Middle frontal gyrus (tissue), 1 donor: ENCODE measurements at regions not wholly inside any gene's neighbourhood (a gene's known extent, or its start where the extent isn't known, plus 50 kb on each side); places are given as distances from the start of the nearest gene placed in this dataset.

Experiments
- DNase-seq: peaks from one replicate; pipeline ENCODE4 v3.0.0-alpha.2; 2015; ENCODE audit warnings: low spot score; ENCODE audit errors: extremely low spot score

DNA sequence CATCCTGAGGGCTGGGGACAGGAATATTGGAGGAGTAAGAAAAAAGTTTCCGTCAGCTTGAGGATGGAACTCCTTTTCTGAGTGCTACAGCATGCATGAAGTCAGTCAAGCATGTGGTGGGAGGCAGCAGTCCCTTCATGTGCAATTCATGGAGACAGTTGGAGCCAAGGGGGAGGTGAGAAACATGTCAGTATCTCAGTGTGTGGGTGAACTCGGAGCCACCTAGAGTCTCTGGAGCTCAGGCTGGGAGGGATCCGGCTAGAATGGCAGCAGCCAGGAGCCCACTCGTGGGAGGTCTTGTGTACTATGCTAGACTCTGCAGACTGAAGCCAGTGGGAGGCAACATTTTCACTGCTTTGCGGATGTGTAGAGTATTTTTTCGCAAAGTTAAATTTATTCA lies 60.3 kb downstream of the AVPR1A start:
- peak; percentile 7 for DNase-seq

GRCh38 chr12:63086149-63086915 lies 64.7 kb downstream of the AVPR1A start:
- no peak for DNase-seq

GRCh38 chr12:63085120-63085519 lies 65.9 kb downstream of the AVPR1A start:
- DNase-seq, result no peak

- no peak for DNase-seq
These were observed 66.5 kb downstream of the AVPR1A start for GRCh38 chr12:63084501-63084900.

- no peak for DNase-seq
These were observed 68.0 kb downstream of the AVPR1A start for GRCh38 chr12:63083046-63083445.

DNA sequence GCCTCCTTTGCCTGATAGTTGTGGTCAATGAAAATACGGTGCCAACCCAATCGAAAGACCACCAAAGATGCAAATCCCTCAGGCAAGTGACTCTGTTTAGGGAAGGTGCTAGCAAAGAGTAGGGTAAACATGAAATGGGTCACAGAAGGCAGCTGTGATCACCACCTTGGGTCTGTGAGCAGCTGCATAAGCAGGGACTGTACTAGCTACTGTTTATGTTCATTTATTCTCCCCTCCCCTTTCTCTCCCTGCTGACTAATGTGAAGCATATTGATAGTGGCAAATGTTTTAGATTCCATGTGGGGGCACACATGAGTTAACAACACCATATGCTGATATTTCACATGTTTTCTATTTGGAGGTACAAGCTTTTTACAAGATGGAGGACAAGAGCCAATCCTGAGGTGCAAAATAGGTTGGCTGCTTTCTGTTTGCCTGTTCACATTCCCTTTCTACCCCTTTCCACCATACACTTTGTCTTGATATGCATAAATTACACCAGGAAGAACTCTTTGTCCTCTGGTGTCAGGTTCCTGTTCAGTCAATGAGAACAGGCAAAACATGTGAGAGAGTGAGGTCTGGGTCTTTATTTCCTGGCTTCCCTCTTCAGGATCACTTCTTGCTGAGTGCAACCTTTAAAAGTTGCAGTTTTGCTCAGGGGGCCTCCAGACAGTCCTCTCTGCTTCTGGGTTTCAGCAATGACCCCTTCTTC lies 71.1 kb downstream of the AVPR1A start:
- DNase-seq, result no peak

GRCh38 chr12:63078906-63079305 lies 72.1 kb downstream of the AVPR1A start:
- DNase-seq, result no peak

DNA sequence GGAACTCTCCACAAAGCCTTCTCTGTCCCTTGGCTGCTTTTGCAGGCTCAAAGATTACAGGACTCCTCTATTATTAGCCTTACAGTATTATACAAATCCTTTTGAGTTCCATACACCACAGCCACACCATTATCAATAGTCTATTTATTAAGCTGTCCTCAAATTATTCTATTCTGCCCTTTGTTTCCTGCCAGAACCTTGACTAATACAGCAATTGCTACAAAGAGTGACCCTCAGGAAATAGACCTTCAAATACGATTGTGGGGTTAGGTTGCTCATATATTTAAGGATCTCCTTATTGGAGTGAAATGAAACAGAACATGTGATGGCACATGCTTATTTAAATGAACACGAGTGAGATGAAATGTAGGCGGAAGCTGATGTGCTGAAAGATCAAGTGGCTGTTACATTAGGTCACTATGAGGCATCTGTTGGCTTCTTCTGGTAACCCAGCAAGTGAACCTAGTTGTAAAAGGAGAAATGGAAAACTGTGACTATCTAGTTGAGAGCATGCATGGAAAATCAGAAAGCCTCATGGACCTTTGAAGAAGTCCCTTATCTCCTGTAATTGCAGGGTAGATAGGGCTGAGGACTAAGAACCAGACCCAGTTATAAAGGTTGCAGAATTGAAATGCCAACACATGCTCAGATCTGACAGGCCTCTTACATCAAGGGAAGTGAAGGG lies 75.5 kb downstream of the AVPR1A start:
- no peak for DNase-seq

DNA sequence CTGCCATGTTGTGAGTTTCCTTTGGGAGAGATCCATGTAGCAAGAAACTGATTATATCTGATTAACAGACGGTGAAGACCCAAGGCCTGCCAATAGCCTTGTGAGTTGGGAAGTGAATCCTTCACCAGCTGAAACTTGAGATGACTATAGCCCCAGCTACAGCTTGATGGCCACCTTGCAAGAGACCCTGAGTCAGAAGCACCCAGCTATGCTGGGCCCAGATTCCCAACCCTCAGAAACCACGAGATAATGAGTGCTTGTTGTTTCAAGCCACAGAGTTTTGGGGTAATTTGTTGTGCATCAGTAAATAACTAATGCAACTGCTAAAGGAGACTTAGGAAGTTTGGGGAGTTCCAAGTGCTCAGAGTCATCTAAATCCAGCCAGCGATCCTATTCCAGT lies 80.3 kb downstream of the AVPR1A start:
- DNase-seq, result no peak

DNA sequence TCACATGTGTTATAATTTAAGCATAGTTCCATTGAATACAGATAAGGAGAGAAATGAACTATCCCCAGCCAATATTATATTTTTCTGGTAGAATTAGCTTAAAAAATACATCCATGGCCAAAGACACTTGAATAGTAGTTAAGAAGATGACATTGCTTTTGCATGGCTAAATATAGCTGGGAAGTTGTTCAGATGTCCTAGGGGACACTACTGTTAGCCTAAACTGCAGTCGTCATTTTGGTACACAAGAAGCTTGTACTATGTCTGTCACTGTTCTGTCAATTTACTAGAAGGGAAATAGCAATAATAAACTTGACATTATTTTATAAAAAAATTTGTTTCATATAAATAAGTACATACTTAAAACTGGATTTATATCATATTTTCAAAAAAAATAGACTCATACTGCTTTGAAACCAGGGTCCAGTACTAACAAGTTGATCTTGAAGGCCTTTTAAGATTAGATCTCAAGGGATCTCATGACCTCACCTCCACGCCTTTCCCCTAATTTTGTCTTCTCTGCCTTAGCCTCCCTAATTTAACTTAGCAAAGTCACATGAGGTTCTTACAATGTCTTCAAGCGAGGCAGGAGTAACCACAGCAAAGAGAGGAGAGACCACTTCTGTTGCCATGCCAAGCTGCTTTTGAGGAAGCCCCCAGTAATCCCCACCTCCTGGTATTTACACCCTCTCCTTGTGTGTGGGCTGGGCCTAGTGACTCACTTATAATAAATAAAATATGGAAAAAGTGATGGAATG lies 81.0 kb downstream of the AVPR1A start:
- DNase-seq, result no peak

DNA sequence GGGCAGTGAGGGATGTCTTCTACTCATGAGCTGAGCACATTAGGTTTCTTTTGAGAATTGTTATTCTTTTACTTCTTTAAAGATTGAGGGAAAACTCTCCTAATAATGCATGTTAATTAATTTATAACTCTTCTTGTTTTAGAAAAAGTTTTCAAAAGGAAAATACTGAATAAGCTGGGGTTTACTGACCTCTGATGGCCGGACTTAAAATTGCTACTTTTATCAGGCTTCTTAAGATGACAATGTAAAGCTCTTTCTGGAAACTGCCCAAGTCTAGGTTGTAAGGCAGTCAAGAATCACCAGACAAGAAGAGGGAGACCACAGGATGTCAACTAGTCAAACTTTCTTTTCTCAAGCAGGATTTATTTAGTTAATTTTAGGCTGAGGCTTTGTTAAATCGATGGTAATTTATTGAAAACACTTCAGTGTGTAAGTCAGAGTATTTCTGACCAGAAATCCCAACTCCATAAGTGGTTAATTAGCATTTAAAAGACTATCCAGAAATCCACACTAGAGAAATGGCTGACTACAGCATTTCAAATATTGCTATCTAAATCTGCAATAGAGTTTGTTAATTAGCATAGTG lies 82.1 kb downstream of the AVPR1A start:
- DNase-seq, result peak; percentile 29

DNA sequence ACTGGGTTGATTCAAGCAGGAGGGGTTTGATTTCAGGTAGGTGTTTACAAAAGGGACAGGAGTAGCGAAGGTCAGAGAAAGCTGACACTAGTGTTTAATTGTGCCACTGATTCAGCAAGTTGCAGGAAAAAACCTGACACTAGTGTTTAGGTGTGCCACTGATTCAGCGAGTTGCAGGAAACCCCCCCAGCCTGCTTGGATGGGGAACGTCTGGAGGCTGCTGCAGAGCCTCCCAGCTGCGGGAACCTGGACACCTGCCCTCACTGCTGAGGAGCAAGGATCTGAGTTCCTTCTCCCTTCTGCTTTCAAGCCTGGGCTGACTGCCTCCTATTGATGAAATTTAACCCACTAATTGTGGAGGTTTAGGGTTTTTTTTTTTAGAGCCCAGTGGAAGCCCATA lies 84.2 kb downstream of the AVPR1A start:
- no peak for DNase-seq

GRCh38 chr12:63066136-63066535 lies 84.9 kb downstream of the AVPR1A start:
- no peak for DNase-seq

GRCh38 chr12:63064080-63064479 lies 86.9 kb downstream of the AVPR1A start:
- no peak for DNase-seq

GRCh38 chr12:63056649-63057048 lies 94.4 kb downstream of the AVPR1A start:
- DNase-seq, result no peak

DNA sequence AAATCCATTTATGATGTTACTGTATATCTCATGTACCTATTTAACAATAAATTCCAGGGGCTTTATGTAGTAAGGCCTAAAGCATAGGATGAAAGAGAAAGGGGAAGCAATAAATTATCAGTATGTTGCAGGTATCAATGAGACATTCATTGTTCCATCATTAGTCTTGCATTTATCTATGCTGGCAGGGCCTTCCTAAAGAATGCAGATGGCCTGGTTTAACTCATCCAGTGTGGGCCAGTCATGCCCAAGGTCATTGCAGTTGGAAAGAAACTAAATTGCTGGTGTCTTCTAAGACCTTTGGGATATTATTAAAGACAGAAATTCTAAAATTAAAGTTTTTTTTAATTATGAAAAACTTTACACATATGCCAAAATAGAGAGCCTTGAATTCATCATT lies 98.3 kb downstream of the AVPR1A start:
- no peak for DNase-seq

DNA sequence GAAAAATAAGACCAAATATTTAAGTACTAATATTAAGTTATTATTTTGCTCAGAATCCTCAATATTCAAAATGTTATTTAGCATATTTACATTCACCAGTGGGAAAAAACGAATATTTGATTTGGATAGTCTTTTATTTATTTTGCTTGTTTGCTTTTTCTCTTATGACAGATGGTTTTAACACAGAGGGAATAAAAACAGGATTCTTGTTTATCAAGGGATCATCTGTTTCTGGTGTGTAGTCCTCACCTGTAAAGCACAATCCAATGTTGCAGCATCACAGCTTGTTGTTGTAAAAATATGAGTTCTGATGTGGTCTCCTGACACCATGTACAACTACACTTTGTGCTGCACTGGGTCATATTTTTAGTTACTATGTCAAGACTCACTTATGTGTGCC lies 103.9 kb downstream of the AVPR1A start:
- no peak for DNase-seq

GRCh38 chr12:63045020-63045860 lies 105.8 kb downstream of the AVPR1A start:
- no peak for DNase-seq

DNA sequence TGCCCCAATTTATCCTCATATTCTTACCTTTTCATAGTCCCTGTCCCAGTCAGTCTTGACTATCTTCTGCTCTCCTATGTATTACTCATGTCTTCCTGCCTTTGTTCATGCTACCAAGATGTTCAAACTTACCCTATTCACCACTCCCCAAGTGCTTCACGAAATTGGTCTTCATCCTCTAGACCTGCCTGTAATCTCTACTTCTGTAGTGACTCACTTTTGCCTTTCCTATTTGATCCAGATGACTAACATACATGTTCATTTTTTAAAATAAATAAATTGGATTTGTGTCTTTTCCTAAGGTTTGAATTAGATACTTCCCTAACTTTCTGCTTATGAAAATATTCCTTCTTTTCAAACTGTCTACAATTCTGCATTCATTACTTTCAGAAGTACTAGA lies 107.7 kb upstream of the PPM1H start:
- DNase-seq, result no peak

DNA sequence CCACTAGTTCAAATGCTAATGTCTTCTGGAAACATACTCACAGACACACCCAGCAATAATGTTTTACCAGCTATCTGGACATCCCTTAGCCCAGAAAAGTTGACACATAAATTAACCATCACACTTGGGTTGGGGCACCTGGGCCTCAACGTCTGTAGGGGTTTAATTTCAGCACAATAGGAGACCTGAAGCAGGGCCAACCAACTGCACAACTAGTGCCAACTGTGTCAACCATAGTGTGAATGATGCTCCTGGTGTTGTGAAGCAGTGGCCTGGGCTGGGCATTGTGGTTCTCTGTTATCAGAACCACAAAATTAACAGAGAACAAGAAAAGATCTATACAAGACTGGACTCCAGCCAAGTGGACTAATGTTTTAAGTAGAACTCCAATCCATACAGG lies 106.7 kb upstream of the PPM1H start:
- DNase-seq, result no peak
